Activated CD8-positive, alpha-beta memory T cell treated with anti-CD3 and anti-CD28 coated beads, Interleukin-2, amount 50 U/mL, for 1 hour (primary cell): ENCODE measurements at regions not wholly inside any gene's neighbourhood (a gene's known extent, or its start where the extent isn't known, plus 50 kb on each side); places are given as distances from the start of the nearest gene placed in this dataset.
"Not testable (repeated sequence)": the region's sequence is repeated elsewhere in the genome, so short reads cannot be mapped to it uniquely, and the experiment has no call there.

Experiments
- DNase-seq: peaks from one replicate; pipeline ENCODE4 v3.0.0-alpha.2; 2020; ENCODE audit errors: extremely low read depth

DNA sequence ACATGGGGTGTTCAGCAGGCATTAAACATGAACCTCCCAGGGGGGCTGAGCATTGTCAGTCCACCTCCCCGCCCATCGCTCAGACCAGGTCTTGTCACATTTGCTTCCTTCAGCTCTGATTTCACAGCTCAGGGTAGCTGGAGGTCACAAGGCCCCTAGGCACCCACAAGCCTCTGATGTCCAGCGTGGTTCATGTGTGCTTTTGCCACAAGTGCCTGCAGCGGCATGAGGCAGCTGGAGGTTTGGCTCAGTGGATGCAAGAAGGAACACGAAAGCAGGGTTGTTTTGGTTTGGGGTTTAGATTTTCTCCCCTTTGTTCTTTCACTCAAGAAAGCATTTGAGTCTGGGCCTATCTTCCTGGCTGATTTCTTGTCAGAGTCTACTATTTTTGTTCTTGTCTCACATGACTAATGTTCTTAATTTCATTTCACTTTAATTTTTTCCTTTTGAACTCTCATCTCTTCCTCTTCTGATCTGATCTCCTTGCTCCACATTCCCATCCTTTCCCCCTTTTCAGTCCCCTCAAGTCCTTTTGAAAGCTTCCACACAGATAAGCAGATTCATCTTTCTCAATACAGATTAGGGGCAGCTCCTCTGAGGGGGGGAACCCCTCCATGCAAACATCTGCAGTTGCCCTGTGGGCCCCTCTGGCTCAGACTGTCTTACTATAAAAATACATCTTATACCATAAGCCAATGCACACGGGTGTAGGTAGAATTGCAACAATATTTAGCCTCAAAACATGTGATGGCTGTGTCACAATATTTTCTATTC is 68.1 kb upstream of the CEP85L start:
- no peak for DNase-seq

DNA sequence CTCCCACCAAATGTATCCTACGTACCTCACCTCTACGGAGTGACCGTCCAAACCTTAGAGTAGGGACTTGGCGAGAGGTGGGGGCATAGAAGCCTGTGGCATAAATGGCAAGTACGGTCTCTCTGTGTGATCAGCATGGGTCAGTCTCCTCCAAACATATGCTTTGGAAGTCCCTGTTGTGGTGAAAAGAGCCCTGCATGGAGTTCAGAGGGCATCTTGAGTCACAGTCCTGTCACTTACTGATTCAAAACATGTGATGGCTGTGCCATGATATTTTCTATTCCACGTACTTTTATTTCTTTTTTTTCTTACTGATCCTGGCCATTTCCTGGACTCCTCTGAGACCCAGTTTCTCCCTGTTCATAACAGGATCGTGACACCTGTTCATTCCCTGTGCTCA is 67.5 kb upstream of the CEP85L start:
- DNase-seq, result no peak

DNA sequence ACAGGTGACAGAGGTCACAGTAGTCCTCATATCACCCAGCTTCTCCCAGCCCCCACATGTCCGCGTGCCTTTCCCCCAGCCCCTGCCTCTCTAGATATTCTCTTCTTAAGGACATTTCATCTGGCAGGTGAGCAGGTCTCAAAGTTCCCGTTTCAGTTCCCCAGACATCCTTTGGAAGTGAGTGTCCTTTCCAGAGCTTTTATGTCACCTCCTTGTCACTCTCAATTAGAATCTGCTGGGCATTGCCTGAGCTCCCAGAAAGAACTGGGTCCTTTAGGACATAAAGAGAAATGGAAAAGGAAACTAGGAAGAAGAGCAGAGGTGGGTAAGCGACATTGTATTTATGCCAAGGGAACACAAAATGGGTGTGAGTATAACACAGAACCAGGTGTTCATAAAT is 66.9 kb upstream of the CEP85L start:
- no peak for DNase-seq

DNA sequence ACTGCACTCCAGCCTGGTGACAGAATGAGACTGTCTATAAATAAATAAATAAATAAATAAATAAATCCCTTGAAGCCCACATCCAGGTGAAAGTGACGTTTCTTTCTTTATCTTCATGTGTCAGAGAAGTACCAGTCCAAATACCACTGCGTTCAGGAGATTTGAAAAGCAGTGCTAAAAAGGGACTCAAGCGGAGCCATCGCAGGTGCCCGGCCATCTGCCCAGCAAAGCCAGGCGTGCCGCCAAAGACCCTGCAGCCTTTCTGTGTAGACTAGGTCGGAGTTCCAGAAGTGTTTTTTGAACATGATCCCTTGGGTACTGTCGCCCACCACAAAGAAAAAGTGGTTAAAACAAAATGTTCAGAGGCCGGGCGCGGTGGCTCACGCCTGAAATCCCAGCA is 65.7 kb upstream of the CEP85L start:
- no peak for DNase-seq

DNA sequence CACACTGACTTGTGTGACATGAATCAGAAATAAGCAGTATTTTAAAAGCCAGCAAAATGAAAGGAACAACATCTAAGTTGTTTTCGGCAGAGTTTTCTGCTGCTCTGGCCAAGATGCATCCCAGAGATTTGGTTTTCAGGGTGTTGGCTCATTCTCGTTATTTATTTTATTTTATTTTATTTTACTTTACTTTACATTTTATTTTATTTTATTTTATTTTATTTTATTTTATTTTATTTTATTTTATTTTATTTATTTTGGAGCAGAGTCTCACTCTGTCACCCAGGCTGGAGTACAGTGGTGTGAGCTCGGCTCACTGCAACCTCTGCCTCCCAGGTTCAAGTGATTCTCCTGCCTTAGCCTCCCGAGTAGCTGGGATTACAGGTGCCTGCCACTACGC is 64.5 kb upstream of the CEP85L start:
- not testable (repeated sequence) for DNase-seq

DNA sequence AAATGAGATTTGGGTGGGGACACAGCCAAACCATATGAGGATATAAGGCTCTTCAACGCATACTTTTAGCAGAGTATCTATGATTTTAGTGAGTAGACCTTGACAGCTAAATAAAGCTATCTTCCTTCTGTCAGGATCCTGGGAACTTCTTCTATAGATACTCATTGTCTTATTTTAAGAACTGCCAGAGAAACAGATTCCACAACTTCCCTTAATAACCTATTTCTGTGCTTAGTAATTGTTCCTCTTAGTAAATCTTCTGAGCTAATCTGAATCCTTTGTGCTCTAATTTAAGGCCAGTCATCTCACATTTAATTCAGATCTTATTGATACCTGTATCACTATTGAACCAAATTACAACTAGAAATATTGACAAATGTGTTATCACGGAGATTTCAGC is 64.0 kb upstream of the CEP85L start:
- no peak for DNase-seq

DNA sequence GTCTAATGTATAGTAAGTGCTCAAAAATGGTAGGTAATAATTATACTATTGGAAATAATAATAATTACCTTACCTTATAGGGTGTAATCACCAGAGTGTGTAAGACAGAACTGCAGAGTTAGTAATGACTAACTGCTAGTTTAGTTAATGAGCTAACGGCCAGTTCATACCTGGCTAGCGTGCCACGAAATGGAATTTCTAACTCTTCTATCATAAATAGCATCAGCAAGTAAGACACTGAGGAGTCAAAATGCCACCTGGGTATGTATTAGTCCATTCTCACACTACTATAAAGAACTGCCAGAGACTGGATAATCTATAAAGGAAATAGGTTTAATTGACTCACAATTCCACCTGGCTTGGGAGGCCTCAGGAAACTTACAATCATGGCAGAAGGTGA is 63.4 kb upstream of the CEP85L start:
- DNase-seq, result no peak

DNA sequence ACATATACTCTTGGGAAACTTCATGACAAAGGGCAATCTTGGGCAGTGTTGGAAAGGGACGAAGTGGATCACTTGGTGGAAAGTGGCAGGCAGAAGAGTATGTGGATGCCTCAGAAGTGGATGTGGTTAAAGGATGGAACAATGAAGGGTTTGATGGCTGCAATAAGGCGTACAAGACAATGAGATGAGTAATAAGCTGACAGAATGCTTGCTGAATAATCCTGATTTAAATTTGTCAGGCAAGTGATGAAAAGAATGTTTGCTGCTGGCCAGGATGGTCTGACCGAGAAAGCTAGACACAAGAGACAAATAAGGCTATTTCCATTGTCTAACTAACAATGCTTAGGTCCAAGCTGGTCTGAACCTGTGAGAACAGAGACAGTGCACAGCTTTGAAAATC is 61.6 kb upstream of the CEP85L start:
- DNase-seq, result no peak

DNA sequence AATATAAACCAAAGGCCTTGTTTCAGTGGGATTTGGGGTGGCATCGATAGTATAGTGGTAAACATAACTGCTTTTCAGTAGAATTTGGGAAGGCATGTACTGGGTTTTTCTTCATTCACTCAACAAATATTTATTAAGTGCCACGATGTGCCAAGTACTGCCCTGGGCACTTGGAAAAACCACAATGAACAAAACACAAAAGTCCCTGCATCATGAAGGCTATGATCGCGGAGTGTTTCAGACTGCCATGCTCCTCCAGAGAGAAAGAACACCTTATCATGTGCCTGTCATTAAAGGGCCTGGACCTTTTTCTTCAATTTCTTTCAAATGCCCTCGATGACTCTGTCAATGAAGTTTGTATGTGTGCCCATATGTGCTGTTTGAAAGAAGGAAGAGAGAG is 59.2 kb upstream of the CEP85L start:
- no peak for DNase-seq

DNA sequence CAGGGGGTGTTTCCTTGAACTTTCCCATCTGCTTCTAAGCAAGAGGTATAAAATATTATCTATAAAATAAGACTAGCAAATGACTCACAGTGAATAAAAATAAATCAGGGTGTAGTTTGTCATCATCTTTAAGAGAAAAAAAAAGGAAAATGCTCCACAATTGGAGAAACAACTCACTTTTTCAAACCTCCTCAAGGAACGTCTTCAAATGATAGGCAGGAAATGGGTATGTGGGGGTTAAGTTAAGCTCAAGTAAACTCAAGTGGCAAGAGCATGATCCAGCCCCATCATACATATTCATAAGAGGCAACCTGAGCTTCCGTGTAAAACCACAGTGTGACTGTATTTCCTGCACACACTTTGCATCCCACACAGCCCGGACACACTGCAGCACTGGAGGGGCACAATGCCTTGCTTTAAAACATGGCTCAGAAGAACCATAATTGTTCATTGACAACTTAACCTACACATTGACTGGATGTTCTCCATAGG is 58.5 kb upstream of the CEP85L start:
- DNase-seq, result peak; percentile 66

DNA sequence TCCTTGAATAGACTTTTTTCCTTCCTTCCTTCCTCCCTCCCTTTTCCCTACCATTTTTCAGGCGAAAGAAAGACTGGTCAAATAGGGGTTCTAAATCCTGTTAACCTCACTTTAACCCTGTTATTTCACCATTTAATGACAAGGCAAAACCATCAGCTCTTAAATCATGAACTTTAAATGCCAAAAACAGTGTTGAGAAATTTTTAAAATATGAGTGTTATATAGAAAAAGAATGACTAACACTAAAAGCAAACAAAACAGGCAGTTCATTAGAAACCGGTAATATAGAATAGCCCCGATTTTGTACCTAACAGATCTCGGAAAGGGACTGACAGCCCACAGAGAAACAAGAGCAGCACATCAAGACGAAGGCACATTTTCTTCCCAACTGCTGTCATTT is 57.4 kb upstream of the CEP85L start:
- no peak for DNase-seq

DNA sequence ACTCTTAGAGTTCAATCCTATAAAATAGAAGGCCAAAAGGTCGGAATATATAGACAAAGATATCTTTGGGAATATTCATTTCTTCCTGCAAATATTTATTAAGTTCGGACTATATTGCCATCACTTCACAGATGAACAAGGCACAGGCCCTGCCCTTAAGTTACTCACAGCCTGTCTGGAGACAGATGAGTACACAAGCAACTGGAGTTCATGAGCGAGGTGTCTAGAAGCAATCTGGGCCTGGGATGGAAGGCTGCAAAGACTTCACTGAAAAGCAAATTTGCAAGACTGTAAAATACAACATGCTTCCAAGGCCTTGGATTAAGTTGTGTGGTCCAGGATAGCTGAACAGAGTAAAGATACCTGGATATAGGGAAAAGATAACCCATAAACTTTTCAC is 56.7 kb upstream of the CEP85L start:
- no peak for DNase-seq

DNA sequence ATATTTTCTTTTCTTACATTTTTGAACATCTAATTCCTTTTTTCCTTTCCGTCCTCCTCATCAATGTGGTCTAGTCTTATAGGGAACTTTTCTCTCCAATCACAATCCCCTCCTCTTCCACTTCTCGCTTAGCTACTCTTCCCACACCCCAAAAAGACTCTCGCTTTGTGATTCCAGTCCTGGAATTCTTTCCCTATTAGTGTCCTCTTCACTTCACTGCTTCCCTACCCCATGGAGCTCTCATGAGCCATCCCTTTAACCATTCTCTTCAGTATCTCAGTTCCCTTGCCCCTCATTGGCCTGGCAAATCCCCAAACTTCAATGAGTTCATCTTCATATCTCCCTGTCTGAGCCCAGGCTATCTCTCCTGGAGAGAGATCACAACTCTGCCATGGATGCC is 55.3 kb upstream of the CEP85L start:
- DNase-seq, result no peak

DNA sequence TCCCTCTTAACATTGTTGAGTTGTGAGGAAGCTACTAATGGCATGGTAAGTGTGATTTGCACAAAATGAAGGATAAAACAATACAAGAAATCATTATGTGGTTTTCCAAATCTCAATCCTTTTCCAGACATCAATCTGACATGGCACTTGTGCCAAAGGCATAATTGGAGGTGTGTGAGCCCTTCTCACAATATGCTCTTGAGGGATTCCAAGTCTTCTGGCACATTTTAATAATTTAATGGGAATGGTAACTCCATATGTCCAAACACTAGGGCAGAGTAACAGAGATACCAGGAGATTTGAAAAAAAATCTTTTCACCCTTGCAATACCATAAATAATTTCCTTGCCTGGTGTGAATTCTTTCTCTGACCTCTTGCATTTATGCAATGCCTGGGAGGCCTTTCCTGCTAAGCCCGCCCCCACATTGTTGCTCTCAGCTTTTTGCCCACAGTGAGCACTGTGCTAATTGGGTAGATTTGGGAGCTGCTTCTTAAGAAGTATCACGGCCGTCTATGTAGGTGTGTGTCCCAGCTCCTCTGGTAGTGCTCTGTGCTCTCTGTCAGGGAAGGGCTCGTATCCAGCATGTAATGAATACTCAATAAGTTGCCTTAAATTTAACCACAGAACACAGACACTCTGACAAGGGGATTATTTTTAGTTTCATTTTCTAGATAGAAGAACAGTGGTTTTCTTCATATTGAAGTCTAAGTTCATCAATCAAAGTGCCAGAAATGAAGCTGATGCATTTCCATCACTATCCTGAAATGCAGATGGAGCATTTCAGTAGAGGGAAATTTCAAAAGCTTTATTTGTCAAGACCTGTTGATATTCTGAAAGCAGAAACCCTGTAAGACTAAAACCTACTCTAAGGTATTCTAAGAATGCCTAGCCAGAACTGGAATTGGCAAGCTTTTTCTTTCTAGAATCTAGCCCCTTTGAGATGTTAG is 54.4 kb upstream of the CEP85L start:
- no peak for DNase-seq

DNA sequence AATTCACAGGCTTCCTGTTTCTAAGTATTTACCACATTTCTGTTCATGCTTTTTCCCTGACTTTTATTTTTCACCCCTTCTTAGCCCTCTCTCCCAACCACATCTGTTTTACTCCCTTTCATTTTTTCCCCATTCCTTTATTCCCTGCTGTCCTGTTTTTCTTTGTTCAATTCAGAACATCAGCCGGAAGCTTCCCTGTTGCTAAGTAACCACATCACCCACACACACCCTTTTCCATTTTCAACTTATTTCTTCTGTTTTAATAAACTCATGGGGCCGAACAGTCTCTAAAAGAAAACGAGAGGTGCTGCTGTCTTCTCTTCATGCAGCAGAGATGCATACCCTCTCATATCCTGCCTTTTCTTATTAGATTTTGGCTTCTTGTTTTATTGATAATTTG is 53.5 kb upstream of the CEP85L start:
- DNase-seq, result no peak

DNA sequence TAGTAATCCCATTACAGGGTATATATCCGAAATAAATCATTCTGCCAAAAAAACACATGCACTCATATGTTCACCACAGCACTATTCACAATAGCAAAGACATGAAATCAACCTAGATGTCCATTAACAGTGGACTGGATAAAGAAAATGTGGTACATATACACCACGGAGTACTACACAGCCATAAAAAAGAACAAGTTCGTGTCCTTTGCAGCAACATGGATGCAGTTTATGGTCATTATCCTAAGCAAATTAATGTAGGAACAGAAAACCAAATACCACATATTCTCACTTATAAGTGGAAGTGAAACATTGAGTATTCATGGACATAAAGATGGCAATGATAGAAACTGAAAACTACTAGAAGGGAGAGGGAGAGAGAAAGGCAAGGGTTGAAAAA is 49.9 kb upstream of the CEP85L start:
- not testable (repeated sequence) for DNase-seq
